GM10248 (cell line): ENCODE measurements at regions not wholly inside any gene's neighbourhood (a gene's known extent, or its start where the extent isn't known, plus 50 kb on each side); places are given as distances from the start of the nearest gene placed in this dataset.

Source experiments
- CTCF ChIA-PET: fragments of 300-600 bp; sonication (Branson Sonifier 250); formaldehyde crosslinking; extraction: SDS; loops from one replicate; lab custom pipeline; 2021; ENCODE audit warnings: antibody characterized with exemption; lab: Yijun Ruan, JAX
- POLR2A ChIA-PET: fragments of 350-650 bp; sonication (Branson Sonifier 250); formaldehyde crosslinking; extraction: SDS; loops from one replicate; lab custom pipeline; 2020; ENCODE audit warnings: antibody characterized with exemption; lab: Yijun Ruan, JAX
- DNase-seq: peaks from one replicate; pipeline ENCODE4 v3.0.0; 2012; ENCODE audit errors: extremely low spot score
- CTCF ChIP-seq: IDR thresholded peaks from 2 replicates; pipeline ENCODE4 v1.5.1; 2012; ENCODE audit warnings: mild to moderate bottlenecking, low read depth; ENCODE audit errors: extremely low read depth, missing control alignments, control extremely low read depth

GRCh38 chr4:13703096-13703495 is 75.6 kb upstream of the BOD1L1 start:
- POLR2A ChIA-PET = no interaction called here
- CTCF ChIA-PET = no interaction called here
- no peak for DNase-seq

GRCh38 chr4:13704035-13704434 is 76.5 kb upstream of the BOD1L1 start:
- no peak for TF ChIP-seq CTCF
- POLR2A ChIA-PET = no interaction called here
- CTCF ChIA-PET = no interaction called here
- DNase-seq = no peak

More at GRCh38 chr4:13703096-13703495, 75.6 kb upstream of the BOD1L1 start:
- no peak for TF ChIP-seq CTCF

- DNase-seq = no peak
- CTCF ChIA-PET = no interaction called here
- POLR2A ChIA-PET = no interaction called here
- no peak for TF ChIP-seq CTCF
Measured at GRCh38 chr4:13704761-13705160, 77.2 kb upstream of the BOD1L1 start.

GRCh38 chr4:13705521-13706041 is 78.1 kb upstream of the BOD1L1 start:
- no peak for TF ChIP-seq CTCF
- DNase-seq = no peak
- CTCF ChIA-PET = no interaction called here
- POLR2A ChIA-PET = no interaction called here

GRCh38 chr4:13706120-13706519 is 78.6 kb upstream of the BOD1L1 start:
- no peak for TF ChIP-seq CTCF
- no peak for DNase-seq
- CTCF ChIA-PET = no interaction called here
- POLR2A ChIA-PET = no interaction called here

- CTCF ChIA-PET = no interaction called here
- POLR2A ChIA-PET = no interaction called here
- DNase-seq = no peak
- no peak for TF ChIP-seq CTCF
Measured at GRCh38 chr4:13706716-13707115, 79.2 kb upstream of the BOD1L1 start.
